KMS-11 (cell line): ENCODE measurements at regions not wholly inside any gene's neighbourhood (a gene's known extent, or its start where the extent isn't known, plus 50 kb on each side); places are given as distances from the start of the nearest gene placed in this dataset.

ENCODE experiments used
- H2AFZ ChIP-seq: fragments of 200-600 bp; sonication (generic); 2 replicates; pipeline ENCODE4 v1.6.1; 2016; ENCODE audit warnings: antibody characterized with exemption, mixed run types, low read depth
- H3K27ac ChIP-seq: fragments of 200-600 bp; sonication (generic); 2 replicates; pipeline ENCODE4 v1.6.1; 2016; ENCODE audit warnings: mild to moderate bottlenecking, mixed run types
- H3K27me3 ChIP-seq: fragments of 200-600 bp; sonication (generic); 2 replicates; pipeline ENCODE4 v1.6.1; 2017; ENCODE audit warnings: mild to moderate bottlenecking, low read depth, mixed run types, moderate library complexity; ENCODE audit not compliant: insufficient read depth
- H3K36me3 ChIP-seq: fragments of 200-600 bp; sonication (generic); 2 replicates; pipeline ENCODE4 v1.6.1; 2017; ENCODE audit warnings: mild to moderate bottlenecking, mixed run types; ENCODE audit not compliant: insufficient read depth
- H3K4me1 ChIP-seq: fragments of 200-600 bp; sonication (generic); 2 replicates; pipeline ENCODE4 v1.6.1; 2016; ENCODE audit warnings: mild to moderate bottlenecking, low read depth, mixed run types; ENCODE audit not compliant: poor library complexity, severe bottlenecking
- H3K4me2 ChIP-seq: fragments of 200-600 bp; sonication (generic); 2 replicates; pipeline ENCODE4 v1.7.0; 2016; ENCODE audit warnings: mild to moderate bottlenecking, mixed run types
- H3K4me3 ChIP-seq: fragments of 200-600 bp; sonication (generic); IDR thresholded peaks from 2 replicates; pipeline ENCODE4 v1.6.1; 2017; ENCODE audit warnings: low read depth, low read length, mixed read lengths; ENCODE audit not compliant: insufficient read depth
- H3K79me2 ChIP-seq: fragments of 200-600 bp; sonication (generic); 2 replicates; pipeline ENCODE4 v1.6.1; 2016; ENCODE audit warnings: low read depth, mixed run types; ENCODE audit not compliant: insufficient read depth
- H3K9ac ChIP-seq: fragments of 200-600 bp; sonication (generic); 2 replicates; pipeline ENCODE4 v1.6.1; 2016; ENCODE audit warnings: mild to moderate bottlenecking, mixed run types
- H4K20me1 ChIP-seq: fragments of 200-600 bp; sonication (generic); 2 replicates; pipeline ENCODE4 v1.6.1; 2016; ENCODE audit warnings: mild to moderate bottlenecking, mixed run types; ENCODE audit not compliant: insufficient read depth
- TF ChIP-seq, protein P1 (sequence below): fragments of 200-600 bp; sonication (generic); conservative IDR thresholded peaks from 2 replicates; pipeline ENCODE4 v1.6.1; 2017; ENCODE audit warnings: low read depth, mild to moderate bottlenecking, antibody characterized with exemption, low read length, moderate library complexity, mixed read lengths

DNA sequence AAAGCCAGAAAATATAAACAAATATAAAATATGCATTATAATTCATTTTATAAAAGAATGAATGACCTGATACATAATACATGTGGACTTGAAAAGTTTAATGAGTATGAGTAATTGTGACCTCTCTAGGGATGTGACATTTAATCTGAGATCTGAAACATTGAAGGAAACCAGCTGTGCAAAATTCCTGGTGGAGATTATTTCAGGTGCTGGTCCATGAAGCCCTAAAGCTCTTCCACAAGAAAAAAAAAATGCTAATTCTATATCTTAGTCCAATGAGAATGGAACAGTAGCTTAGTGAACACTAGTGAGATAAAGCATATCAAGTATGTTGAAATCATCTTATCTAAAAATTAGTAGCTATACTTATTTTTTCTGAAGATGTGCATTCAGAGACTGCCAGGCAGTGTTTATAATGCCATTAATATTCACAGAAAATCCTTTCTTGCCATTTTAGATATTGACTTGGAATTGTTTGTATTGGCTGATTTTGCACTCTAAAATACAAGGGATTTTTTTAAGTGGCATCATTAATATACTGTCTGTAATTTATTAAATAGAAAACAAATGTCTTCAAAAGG, 1485.9 kb downstream of the PLA2G4A start:
- Histone ChIP-seq H3K27ac (no peak overlapping the region), H3K79me2 (no peaks in the 10 kb centered on the region), H3K9ac (no peak overlapping the region), H3K4me3 (no peak overlapping the region), H3K4me1 (no peaks in the 10 kb centered on the region), H2AFZ (no peak overlapping the region), H3K4me2 (no peak overlapping the region), H4K20me1 (no peaks in the 10 kb centered on the region), H3K36me3 (no peaks in the 10 kb centered on the region), H3K27me3 (no peaks in the 10 kb centered on the region)
- TF ChIP-seq, protein P1, sequence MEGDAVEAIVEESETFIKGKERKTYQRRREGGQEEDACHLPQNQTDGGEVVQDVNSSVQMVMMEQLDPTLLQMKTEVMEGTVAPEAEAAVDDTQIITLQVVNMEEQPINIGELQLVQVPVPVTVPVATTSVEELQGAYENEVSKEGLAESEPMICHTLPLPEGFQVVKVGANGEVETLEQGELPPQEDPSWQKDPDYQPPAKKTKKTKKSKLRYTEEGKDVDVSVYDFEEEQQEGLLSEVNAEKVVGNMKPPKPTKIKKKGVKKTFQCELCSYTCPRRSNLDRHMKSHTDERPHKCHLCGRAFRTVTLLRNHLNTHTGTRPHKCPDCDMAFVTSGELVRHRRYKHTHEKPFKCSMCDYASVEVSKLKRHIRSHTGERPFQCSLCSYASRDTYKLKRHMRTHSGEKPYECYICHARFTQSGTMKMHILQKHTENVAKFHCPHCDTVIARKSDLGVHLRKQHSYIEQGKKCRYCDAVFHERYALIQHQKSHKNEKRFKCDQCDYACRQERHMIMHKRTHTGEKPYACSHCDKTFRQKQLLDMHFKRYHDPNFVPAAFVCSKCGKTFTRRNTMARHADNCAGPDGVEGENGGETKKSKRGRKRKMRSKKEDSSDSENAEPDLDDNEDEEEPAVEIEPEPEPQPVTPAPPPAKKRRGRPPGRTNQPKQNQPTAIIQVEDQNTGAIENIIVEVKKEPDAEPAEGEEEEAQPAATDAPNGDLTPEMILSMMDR: no peak

DNA sequence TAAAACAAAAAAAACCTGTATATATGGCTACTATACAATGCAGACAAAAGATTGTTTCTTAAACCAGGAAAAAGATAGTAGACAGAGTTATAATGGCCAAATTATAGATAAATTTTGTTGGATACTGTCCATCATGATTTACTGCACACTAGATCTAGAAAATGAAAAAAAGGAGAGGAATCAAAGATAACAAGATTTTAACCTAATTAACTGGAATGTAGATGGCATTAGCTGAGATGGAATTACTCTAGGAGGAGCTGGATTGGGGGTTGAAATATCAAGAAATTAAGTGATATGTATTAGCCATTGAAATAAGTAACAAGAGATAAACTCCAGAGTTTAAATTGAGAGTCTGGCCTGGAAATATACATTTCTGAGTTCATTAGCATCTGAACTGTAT, 1489.1 kb downstream of the PLA2G4A start:
- Histone ChIP-seq H4K20me1 (no peaks in the 10 kb centered on the region), H3K4me3 (no peak overlapping the region), H3K4me1 (no peaks in the 10 kb centered on the region), H3K27me3 (no peaks in the 10 kb centered on the region), H2AFZ (no peak overlapping the region), H3K27ac (no peak overlapping the region), H3K36me3 (no peaks in the 10 kb centered on the region), H3K79me2 (no peaks in the 10 kb centered on the region), H3K4me2 (no peak overlapping the region), H3K9ac (no peak overlapping the region)
- TF ChIP-seq, protein P1: no peak

DNA sequence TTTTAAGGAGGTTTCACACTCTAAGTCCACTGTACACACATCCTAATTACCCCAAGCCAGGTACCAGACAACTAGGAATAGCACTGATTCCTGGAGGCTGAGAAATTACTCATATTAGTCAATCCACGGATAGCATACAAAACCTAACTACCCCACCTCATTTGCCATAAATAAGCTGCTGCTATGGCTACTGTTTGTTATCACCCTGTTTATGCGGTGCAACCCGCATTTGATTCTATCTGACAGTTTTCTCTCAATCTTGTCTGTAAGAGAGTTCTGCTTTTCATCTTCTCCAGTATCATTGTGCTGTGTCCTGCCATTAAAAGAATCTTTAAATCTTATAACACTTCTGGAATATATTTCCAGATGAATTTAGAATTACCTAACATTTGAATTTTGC, 1496.5 kb downstream of the PLA2G4A start:
- H3K9ac ChIP-seq: no peak overlapping the region

DNA sequence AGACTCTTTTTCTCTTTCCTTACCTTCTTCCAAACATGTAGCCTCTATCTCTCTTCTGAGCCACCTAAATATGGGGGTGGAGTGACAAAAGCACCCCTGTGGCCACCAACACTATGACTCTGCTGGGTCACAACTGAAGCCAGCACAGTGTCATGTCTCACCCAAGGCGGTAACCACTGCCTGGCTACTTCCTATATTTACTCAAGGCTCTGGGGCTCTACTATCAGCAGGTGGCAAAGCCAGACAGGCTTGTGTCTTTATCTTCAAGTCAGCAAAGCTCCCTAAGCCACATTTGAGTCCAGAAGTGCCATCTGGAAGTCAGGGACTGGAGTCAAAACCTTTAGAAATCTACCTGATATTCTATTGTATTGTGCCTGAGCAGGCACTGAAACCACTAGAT, 1515.2 kb downstream of the PLA2G4A start:
- Histone ChIP-seq H4K20me1 (no peaks in the 10 kb centered on the region), H3K4me2 (no peak overlapping the region), H3K79me2 (no peaks in the 10 kb centered on the region), H3K27ac (no peak overlapping the region), H3K4me3 (no peak overlapping the region), H3K36me3 (no peaks in the 10 kb centered on the region), H2AFZ (no peak overlapping the region), H3K27me3 (no peaks in the 10 kb centered on the region), H3K9ac (no peak overlapping the region), H3K4me1 (no peaks in the 10 kb centered on the region)
- TF ChIP-seq, protein P1: no peak

More for the DNA sequence above, 1496.5 kb downstream of the PLA2G4A start:
- H2AFZ ChIP-seq: no peak overlapping the region
- no peaks in the 10 kb centered on the region for H3K4me1 ChIP-seq
- H3K79me2 ChIP-seq: no peaks in the 10 kb centered on the region
- H3K4me3 ChIP-seq: no peak overlapping the region
- no peaks in the 10 kb centered on the region for H4K20me1 ChIP-seq
- TF ChIP-seq, protein P1: no peak
- no peak overlapping the region for H3K27ac ChIP-seq
- H3K4me2 ChIP-seq: no peak overlapping the region
- H3K36me3 ChIP-seq: no peaks in the 10 kb centered on the region
- no peaks in the 10 kb centered on the region for H3K27me3 ChIP-seq
